Activated naive CD4-positive, alpha-beta T cell treated with anti-CD3 and anti-CD28 coated beads, Interleukin-2, amount 50 U/mL, for 16 hours (primary cell): ENCODE measurements at regions not wholly inside any gene's neighbourhood (a gene's known extent, or its start where the extent isn't known, plus 50 kb on each side); places are given as distances from the start of the nearest gene placed in this dataset.

Experiments
- DNase-seq: peaks from one replicate; pipeline ENCODE4 v3.0.0-alpha.2; 2020

DNA sequence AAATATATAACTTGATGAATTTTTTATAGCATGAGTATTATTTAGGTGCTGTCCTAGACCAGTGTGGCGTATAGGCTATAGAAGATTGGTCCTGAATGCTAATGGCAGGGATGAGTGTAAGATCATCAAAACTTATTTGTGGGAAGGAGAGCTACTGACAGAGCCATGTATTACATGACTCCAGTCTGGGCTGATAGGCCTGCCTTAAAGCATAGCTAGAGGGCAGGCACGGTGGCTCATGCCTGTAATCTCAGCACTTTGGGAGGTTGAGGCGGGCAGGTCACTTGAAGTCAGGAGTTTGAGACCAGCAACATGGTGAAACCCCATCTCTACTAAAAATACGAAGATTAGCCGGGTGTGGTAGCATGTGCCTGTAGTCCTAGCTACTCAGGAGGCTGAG, 198.1 kb upstream of the KLF14 start:
- no peak for DNase-seq

DNA sequence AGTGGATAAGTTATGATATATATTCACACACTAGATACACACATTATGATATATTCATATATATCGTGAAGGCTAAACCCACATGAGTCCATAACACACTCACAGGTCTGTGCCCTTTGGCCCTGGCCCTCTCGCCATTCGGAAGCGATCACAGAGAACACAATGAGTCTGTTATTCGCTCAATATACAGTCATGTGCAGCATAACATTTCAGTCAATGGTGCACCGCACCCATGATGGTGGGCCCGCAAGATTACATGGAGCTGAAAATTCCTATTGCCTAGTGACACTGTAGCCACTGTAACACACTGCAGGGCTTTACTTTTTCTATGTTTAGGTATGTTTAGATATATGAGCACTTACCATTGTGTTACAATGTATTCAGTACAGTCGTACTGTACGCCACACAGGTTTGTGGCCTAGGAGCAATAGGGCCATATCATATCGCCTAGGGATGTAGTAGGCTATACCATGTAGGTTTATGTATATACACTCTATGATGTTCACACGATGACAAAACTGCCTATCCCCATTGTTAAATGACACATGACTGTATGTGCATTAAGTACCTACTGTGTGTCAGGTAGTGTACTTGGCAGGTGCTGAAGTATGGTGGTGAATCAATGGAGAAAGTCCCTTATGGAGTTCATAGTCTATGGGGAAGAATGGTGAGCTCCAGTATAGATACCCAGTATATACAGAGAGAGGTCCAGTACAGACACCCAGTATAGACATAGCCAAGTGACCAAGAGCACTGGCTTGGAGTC, 198.8 kb upstream of the KLF14 start:
- no peak for DNase-seq

DNA sequence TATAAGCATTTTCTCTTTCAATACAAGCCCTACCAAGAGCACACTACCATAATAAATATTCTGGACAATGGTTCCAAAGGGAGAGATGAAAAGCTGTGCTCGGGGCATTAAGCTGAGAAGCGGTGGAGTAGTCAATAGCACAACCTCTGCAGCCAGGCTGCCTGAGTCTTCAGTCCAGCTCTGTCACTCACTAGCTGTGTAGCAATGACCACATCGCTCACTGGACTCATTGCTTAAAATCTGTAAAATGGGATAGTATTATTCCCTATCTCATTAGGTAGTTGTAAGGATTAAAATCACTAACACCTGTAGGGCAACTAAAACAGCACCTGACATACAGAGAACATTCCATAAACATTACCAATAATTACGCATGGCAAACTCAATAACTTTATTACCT, 199.9 kb upstream of the KLF14 start:
- no peak for DNase-seq

DNA sequence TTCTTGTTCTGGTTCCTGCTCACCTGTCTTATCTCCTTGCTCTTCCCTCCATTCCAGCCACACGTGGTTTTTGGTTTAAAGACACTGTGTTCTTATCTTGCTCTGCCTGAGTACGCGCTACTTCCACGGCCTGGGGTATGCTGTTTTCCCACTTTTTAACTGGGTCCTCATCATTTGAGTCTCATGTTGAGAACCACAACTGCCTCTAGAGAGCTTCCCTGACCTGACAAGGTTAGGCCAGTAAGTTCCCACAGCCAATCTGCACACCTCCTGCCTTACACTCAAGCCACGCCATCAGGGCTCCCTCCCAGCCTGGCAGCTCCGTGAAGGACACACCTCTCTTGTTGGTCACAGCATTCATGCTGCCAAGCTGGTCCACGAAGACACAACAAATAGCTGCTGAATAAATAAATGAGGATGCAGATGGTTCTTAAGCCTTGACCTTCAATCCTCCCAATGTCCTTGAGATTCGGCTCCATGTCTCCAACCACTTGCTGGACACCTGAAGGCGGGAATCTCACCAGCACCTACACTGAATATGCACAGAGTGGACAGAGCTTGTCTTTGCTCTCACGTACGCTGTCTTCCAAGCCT, 201.7 kb upstream of the KLF14 start:
- DNase-seq: no peak

DNA sequence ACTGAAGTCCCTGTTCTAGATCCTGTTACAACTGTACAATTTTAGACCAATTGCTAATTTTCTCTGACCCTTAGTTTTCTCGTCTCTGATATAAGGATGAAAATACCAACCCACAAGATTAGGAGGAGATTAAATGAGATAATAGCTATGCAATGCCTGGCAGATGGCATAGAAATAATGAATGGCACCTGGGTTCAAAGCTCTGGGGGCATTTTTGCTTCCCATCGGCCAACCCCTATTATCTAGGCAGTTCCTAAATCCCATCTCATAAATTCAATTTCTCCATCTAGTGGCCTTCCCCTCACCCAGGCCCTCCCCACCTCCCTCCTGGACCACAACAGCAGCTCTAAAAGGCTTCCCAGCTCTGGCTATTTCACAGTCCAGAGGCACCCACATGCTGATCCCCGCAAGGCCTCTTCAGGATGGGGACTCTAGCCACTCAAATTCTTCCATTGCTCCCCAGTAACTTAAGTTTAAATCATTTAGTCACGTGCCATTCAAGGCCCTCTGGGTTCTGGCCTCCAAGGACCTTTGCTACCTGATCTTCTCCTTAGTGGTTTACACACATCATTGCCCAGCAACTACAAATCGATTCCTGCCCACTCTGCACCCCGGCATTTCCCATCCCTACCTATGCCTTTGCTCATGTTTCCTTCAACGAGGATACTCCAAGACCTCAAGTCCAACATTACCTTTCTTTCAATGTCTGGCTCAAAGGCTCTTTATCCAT, 202.4 kb upstream of the KLF14 start:
- DNase-seq: no peak

DNA sequence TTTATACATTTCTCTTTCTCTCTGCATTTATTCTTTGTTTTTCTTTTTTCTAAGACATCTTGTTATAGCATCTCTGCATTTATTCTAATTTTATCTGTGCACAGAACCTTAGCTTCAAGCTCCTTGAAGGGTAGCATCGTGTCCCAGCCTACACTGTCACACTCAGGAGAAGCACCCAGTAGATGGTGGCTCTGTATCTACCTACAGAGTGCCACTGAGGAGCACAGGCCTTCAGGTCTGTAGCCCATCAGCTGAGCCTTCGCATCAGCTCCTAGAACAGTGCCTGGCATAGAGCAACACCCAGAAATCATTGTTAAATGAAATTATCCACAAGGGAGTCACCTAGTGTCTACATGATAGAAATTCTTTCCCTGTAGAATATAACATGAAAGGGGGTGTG, 203.0 kb upstream of the KLF14 start:
- DNase-seq: no peak

DNA sequence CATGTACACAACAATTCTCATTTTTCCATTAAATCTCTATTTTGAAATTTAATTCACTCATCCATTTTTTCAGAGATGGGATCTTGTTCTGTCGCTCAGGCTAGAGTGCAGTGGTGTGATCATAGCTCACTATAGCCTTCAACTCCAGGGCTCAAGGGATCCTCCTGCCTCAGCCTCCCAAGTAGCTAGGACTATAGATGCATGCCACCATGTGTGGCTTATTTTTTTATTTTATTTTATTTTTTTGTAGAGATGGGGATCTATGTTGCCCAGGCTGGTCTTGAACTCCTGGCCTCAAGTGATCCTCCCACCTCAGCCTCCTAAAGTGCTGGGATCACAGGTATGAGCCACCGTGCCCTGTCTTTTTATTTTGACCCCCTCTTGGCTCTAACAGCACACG, 203.8 kb upstream of the KLF14 start:
- DNase-seq: no peak

DNA sequence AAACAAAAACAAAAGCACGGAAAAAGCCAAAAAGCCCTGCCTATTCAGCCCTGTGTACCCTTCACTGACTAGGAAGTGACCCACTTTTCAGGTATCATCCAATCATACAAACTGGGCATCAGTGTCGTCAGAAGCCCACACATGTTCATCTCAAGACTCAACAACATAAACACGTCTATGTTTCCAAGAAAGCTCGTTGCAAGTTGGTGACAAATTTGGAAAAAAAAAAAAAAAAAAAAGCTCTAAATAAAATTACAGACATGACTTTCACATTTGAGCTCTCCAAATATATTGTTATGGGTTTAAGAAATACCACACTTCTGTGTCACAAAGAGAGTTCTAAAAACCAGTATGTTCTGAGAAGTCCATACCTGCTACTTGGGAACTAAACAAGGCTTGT, 204.7 kb upstream of the KLF14 start:
- no peak for DNase-seq

DNA sequence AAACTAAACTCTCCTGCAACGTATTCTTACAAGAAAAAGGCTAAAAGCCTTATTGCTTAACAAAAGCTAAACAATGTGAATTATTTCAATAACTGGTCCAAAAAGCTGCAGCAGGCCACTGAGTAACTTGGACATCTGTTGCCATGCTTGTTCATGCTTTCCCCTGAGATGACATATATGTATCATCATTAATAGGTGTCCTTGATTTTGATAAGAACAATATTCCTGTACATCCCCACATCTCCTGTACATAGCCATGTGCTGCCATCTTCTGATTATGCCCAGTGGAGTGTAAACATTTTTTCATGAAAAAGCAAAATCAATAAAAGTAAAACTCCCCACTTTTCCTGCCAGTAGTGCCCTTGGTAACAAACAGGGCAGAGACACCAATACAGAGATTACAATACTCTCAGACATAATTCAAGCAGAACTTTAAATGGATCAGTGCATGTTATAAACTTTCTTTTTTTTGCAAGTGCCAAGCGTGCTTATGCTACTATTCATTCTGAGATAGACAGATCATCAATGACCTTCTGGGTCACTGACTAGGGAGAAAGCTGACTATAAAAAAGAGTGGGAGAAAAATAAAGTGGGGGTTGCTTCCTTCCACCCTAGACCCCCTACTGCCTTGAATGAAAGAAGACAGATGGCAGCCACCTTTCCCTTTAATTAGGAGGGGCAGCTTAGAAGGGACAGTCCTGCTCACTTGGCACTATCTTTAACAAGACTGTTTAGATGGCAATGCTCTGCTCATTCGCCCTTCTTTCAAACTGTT, 205.5 kb upstream of the KLF14 start:
- DNase-seq: no peak

DNA sequence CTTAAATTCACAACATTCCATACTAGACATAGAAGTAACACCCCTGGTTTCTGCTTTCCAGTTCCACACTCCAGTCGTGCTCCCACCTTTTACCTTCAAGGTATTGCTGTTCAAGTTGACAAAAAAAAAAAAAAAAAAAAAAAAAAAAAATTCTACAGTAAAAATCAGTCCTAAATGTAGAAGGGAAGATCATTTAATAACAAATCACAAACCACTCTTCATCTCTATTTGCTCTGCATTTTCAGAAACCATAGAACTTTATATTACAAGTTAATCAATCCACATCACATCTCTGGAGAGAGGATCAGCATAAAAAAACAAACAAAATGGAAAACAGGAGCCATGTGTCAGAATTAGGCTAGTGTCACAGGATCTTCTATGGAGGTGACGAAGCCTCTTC, 206.3 kb upstream of the KLF14 start:
- DNase-seq: no peak

DNA sequence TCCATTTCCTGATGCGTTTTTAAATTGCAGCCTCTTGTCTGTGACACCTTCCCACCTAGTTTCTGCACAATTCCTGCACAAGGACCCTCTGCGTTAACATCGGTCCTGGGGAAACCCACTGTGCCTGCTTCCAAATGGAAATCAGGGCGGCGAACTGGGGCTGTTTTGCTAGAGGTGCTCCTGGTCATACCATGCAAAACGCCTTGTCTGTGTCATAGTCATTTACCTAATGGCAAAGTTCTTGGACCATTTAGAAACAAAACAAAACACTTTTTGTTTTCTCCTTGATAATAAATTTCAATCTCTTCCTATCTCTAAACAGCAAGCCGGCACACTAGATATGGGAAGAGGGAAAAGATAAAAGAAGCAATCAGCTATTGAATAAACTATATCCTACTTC, 206.9 kb upstream of the KLF14 start:
- DNase-seq: no peak

DNA sequence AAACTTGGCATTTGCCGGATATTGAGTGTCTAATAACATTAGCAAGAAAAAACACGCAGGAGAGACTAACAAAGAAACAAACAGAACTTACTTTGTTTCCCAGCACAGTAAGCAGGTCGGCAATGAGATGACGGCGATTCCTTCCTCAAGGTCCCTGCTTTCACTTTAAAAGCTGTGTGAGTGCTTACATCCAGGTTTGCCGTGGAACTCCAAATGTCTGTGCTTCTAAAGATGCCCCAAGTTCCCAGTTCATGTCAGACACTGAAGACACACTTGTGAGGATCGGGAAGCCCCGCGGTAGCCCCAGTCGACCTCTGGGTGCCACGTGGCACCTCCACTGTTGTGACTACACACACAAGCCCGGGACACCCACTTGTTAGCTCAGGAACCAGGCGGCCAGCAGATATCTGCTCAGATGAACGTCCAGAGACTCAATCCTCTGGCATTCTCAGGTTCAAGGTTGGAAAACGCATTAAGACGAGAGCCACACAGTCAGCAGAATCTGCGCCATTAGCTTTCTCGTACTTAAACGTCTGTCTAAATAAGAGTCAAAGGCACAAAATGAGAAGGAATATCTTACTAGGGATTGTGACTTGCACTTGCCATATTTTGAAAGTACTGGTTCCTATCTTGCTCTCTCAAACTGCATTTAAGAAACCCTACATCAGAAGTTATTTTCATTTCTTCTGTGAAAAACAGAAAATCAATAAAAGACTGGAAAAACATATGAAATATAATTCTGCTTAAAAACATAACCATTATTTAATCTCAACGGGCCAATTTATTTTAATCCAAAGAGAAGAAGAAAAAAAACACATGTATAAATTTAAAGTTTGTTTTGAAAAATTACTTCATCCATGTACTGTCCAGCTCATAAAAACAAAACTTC, 207.6 kb upstream of the KLF14 start:
- DNase-seq: no peak

DNA sequence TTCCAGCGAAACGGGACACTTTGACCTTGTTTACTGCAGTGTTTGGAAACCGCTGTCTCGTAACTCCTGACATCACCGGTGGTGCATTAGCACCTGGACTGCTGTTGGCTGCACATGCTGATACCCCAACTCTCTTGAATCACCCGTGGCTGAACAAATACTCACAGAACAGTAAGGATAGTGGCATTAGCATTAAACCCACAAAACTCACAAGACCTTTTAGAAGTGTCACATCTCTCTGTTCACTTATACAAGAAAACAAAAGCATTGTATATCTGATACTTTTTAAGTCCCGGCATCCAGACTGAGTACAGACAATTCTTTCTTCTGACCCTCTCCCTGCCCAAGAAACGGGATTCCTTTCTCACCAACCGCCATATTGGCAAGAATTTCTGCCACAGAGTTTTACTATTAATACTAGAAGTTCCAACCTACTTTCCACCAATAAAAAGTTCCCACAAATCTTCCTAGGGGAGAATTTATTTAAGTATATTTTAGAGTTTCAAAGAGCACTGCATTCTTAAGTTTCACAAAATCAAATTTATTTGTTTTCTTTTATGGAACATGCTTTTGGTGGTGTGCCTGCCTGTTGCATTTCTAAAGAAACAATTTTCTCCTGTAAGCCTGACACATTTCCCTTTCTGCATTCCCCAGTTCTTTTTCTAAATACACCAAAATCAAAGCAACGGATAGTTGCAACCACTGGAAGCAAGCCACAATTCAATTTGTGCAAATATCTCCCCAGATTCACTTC, 208.4 kb upstream of the KLF14 start:
- no peak for DNase-seq

DNA sequence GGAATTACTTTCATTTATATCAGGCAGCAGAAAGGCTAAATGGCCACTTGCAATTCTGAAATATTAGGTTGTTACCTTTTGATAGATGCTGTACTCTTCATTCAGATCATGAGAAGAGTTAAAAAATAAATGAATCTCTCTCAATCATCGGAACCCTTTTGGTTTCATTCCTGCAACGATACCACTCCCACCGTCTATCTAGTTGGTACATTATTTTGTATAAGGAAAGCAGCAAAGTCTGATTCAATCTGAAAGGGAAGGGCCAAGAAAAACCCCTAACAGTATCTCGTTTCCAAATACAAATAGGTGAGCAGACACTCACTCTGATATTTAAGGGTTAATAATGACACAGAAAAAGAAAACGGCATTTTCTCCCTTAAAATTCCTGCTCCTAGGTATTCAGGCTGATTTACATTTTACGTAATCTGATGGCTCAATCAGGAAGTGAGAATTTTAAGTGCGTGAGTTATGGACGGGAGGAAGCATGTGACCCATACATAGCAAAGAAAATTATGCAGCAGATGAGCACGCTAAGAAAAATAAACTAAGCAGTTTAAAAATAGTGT, 209.4 kb upstream of the KLF14 start:
- DNase-seq: no peak

DNA sequence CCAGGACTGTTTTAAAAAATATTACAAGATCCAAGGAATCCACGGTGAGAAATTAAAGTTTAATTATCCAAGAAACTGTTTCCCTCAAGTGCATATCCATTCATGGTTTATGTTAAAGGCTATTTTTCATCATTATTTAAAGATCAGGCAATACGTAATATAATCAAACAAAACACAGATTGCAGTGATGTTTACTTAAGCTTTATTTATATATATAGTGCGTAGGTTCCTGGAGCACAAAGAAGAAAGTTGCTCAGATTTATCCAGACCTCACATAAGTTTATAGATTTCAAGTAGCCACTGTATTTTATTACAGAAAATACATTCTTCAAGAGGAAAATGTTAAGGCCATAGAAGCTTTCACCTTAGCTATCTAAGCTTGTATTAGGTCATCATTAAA, 210.0 kb upstream of the KLF14 start:
- DNase-seq: no peak

DNA sequence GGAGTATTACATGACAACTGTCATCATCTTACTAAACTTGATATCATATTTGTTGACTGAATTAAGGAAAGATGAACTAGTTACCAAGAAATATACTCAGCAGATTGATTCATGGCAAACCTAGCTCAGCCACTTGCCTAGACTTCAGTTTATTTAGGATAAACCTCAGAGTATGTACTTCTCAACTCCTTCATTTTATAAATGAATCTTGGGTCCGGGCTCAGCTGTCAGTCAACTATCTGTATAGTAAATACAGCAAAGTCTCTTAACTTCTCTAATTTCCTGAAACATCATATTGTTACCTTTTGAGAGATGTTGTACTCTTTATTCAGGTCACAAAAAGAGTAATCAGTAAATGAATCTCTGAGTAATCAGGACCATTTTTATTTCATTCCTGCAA, 211.0 kb upstream of the KLF14 start:
- no peak for DNase-seq

DNA sequence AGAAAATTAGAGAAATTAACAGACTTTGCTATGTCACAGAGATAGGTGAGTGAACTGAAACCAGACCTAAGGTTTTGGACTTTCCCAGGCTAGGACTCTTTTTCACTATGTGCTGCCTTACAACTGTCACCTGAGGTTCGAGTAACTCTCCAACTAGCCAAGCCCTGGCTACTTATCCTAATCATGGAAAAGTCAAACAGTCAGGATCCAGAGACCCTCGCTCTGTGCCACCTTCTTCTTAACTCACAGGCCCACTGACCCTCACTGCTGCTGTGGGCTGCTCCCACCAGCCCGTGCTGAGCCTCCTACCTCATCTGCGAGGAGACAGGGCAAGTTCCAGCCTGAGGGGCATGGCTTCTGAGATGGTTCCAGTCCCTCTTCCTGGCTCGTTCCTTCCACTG, 211.4 kb upstream of the KLF14 start:
- no peak for DNase-seq

DNA sequence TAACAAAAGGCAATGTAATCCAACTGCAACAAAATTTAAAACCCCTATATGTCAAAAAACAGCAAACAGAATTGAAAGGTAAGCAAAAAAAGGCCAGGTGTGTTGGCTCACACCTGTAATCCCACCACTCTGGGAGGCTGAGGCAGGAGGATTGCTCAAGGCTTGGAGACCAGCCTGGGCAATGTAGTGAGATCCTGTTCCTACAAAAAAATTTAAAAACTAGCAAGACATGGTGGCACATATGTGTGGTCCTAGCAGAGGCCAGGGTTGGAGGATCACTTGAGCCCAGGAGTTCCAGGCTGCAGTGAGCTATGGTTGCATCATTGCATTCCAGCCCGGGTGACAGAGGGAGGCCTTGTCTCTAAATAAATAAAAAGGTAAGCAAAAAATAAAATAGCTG, 212.1 kb upstream of the KLF14 start:
- DNase-seq: no peak

DNA sequence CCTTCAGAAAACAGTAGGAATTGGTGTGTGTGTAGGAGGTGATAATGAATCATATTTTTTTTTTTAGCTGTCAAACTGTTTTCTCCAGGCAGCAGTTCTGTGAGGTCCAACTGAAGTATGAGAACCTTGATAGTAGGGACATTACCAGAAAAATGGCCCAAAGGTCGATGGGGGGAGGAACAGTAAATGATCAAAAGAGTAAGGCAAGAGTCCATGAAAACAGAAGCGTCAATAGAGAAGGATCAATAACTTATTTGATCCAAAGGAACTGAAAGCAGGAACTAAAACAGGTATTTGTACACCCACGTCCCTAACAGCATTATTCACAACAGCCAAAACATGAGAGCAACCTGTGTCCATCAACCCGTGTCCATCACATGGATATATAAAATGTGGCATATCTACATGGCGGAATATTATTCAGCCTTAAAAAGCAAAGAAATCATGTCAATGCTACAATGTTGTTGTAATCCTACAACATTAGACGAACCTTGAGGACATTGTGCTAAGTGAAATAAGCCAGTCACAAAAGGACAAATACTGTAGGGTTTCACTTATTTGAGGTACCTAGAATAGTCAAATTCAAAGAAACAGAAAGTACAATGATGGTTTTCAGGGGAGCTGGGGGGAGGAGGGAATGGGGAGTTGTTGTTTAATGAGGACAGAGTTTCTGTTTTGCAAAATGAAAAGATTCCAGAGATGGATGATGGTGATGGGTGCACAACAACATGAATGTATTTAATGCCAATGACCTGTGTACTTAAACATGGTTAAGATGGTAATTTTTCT, 214.0 kb upstream of the KLF14 start:
- no peak for DNase-seq

DNA sequence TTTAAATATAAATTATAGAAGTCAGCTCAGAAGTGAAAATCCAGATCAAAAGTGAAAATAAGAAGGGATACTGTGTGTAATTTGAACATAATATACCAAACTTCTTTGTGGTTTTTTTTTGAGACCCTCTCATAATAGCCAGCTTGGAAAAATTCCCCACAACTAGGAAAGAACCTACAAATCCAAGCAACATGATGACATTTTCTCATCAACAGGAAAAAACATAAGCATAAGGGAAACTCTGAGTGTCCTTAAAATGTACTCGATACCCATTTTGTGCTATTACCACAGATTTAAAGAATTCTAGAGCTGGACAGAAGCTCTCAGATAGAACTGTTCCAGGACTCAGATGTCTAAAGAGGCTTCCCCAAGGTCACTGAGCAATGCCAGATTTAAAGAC, 214.8 kb upstream of the KLF14 start:
- no peak for DNase-seq

DNA sequence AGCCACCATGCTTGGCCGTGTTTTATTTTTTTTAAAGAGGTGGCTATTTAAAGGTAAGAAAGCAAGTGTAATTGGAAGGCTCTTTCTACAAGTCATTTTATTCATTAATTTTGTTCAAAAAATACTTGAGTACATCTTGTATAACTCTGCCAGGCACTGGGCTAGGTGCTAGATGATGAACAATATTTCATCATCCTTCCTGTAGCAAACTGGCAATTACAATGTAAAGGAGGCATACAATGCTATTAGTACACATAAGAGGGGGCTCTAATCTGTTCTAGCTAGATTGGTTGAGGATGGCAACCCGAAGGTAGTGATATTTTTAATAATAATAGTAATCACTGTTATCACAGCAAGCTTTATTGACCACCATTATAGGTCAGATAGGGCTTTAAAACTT, 215.5 kb upstream of the KLF14 start:
- DNase-seq: no peak
